ENCODE measurements at regions not wholly inside any gene's neighbourhood (a gene's known extent, or its start where the extent isn't known, plus 50 kb on each side); places are given as distances from the start of the nearest gene placed in this dataset.

GRCh38 chr9:27784847-27785713, 211.8 kb upstream of the C9orf72 start:
- H3K79me2 ChIP-seq (ENCODE audit: control insufficient read depth, insufficient read depth, low read length), result no peaks in the 10 kb centered on the region
- DNase-seq (ENCODE audit: extremely low read depth in 1 of 4, low spot score in 3 of 4) (no peak), ATAC-seq (no peak), FAIRE-seq (no peak)
- H3K27me3 ChIP-seq (ENCODE audit: control insufficient read depth in 2 of 2, insufficient read depth in 2 of 2, low read length in 2 of 2), result no peaks in the 10 kb centered on the region
- POLR2A ChIA-PET, result no interaction called here
- H3K27ac ChIP-seq (ENCODE audit: extremely low read depth, low read depth, low read length), result no peak overlapping the region
- H3K9ac ChIP-seq (ENCODE audit: insufficient read depth in 1 of 2, low read depth in 2 of 2, low read length in 2 of 2), result no peak overlapping the region
- H3K4me3 ChIP-seq, result no peak overlapping the region
- no peaks in the 10 kb centered on the region for H3K9me3 ChIP-seq (replicated peaks; ENCODE audit: control insufficient read depth, insufficient read depth, low read depth, low read length)
- H4K20me1 ChIP-seq (replicated peaks; ENCODE audit: control insufficient read depth, insufficient read depth, low read length), result no peaks in the 10 kb centered on the region
- in situ Hi-C loops (cut with MboI) (no loop called here), intact Hi-C loops (cut with micrococcal nuclease) (no loop called here)
- no peaks in the 10 kb centered on the region for H3K4me1 ChIP-seq (replicated peaks in 1 of 2; ENCODE audit: control insufficient read depth in 2 of 2, insufficient read depth in 2 of 2, low read length in 2 of 2)
- no TSS peak for BruUV-seq (replicated peaks)
- CTCF ChIA-PET (ENCODE audit: low intra/inter-chr PET ratio), result no interaction called here
- 0% methylated on average over 2 of the region's 7 CpGs for WGBS (ENCODE audit: insufficient coverage, low coverage, missing lambda C conversion rate)
- H2AFZ ChIP-seq (ENCODE audit: low read depth, low read length), result no peak overlapping the region
- H3K4me2 ChIP-seq (ENCODE audit: insufficient read depth, low read length), result no peak overlapping the region
- H3K36me3 ChIP-seq (ENCODE audit: control insufficient read depth, insufficient read depth, low read length), result no peaks in the 10 kb centered on the region
- H3K9me1 ChIP-seq (ENCODE audit: control insufficient read depth, insufficient read depth, low read length), result no peaks in the 10 kb centered on the region
- TF ChIP-seq HDAC3 (IDR thresholded peaks at IDR 0.05; ENCODE audit: borderline replicate concordance, partially characterized antibody) (no peak), SRSF1 (IDR thresholded peaks at IDR 0.05; ENCODE audit: low read depth, low read length) (no peak), GTF3C2 (IDR thresholded peaks at IDR 0.05; ENCODE audit: borderline replicate concordance, extremely low read depth, insufficient read length) (no peak), ARID2 (IDR thresholded peaks at IDR 0.05) (no peak), CBX1 (IDR thresholded peaks at IDR 0.05; ENCODE audit: low read depth) (no peak), ZBTB33 (CRISPR knock-in tag; IDR thresholded peaks at IDR 0.05) (no peak), TCF7 (IDR thresholded peaks at IDR 0.05; ENCODE audit: borderline replicate concordance) (no peak), SMARCB1 (IDR thresholded peaks at IDR 0.05; ENCODE audit: insufficient read length, low read depth) (no peak), ARID3B (CRISPR knock-in tag; IDR thresholded peaks at IDR 0.05; ENCODE audit: borderline replicate concordance) (no peak), ATF6 (CRISPR knock-in tag; IDR thresholded peaks at IDR 0.05) (no peak)

Data from K562 (cell line).